GM12864 (cell line): ENCODE measurements at regions not wholly inside any gene's neighbourhood (a gene's known extent, or its start where the extent isn't known, plus 50 kb on each side); places are given as distances from the start of the nearest gene placed in this dataset.

Experiments
- DNase-seq: peaks from one replicate; pipeline ENCODE4 v3.0.0-alpha.2; 2011; ENCODE audit warnings: low read depth
- H3K4me3 ChIP-seq: 2 replicates; pipeline ENCODE4 v1.5.1; 2011; ENCODE audit warnings: mild to moderate bottlenecking, low read depth, low read length, control low read depth
- TF ChIP-seq, protein P1 (sequence below): IDR thresholded peaks from 2 replicates; pipeline ENCODE4 v1.5.1; 2011; ENCODE audit warnings: low read depth, mild to moderate bottlenecking, moderate library complexity, low read length, control low read depth, inconsistent platforms; ENCODE audit errors: missing control alignments

DNA sequence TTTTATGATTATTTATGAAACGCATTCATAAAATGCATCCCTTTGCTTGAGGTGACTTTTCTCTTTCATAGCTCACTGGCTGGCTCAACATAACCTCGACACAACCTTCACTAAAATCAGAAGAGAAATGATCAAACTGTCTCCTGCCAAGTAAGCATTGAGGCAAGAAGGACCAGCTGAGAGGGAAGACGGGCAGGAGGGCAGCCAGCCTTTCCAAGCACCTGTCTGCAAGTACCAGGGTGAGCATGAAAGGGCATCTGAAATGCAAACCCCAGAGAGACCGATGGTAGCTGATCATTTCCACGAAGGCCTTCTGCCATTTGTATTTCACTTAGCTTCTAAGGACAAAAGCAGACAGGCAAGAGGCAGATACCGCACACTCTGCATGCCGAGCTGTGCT is 52.1 kb upstream of the RPH3AL start:
- DNase-seq, result no peak
- H3K4me3 ChIP-seq, result no peak overlapping the region
- TF ChIP-seq, protein P1, sequence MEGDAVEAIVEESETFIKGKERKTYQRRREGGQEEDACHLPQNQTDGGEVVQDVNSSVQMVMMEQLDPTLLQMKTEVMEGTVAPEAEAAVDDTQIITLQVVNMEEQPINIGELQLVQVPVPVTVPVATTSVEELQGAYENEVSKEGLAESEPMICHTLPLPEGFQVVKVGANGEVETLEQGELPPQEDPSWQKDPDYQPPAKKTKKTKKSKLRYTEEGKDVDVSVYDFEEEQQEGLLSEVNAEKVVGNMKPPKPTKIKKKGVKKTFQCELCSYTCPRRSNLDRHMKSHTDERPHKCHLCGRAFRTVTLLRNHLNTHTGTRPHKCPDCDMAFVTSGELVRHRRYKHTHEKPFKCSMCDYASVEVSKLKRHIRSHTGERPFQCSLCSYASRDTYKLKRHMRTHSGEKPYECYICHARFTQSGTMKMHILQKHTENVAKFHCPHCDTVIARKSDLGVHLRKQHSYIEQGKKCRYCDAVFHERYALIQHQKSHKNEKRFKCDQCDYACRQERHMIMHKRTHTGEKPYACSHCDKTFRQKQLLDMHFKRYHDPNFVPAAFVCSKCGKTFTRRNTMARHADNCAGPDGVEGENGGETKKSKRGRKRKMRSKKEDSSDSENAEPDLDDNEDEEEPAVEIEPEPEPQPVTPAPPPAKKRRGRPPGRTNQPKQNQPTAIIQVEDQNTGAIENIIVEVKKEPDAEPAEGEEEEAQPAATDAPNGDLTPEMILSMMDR, result no peak
